Stimulated activated CD8-positive, alpha-beta memory T cell treated with anti-CD3 and anti-CD28 coated beads, Interleukin-7, amount 100 ng/mL, for 24 hours (primary cell): ENCODE measurements at regions not wholly inside any gene's neighbourhood (a gene's known extent, or its start where the extent isn't known, plus 50 kb on each side); places are given as distances from the start of the nearest gene placed in this dataset.

Experiments
- DNase-seq: peaks from one replicate; pipeline ENCODE4 v3.0.0-alpha.2; 2020; ENCODE audit warnings: low read depth

DNA sequence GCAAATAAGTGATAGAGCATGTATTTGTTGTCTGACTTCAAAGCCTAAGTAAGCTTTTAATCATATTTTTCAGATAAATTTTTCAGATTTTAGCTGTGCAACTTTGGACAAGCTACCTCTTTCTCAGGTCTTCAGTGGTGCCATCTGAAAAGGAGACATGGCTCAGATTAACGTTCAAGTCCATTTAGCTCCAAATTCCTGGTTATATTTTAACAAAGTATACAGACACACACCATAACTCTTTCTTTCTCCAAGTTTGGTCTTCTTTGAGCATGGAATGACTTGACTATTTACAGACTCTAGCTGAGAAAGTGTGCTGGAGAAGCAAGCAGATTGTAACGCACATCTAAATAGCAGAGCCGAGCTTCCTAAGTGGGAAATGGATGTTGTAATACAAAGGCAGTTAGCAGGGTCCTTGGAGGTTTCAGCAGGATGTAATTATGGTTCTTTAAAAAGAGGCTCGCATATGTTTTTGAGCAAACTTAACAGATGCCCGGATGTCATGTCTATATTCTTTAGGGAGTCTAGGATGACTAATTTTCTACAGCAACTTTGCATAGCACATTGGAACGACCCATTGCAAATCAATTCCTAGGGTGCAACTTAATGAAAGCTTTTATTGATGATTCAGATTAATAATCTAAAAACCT lies 128.1 kb upstream of the E2F8 start:
- no peak for DNase-seq

DNA sequence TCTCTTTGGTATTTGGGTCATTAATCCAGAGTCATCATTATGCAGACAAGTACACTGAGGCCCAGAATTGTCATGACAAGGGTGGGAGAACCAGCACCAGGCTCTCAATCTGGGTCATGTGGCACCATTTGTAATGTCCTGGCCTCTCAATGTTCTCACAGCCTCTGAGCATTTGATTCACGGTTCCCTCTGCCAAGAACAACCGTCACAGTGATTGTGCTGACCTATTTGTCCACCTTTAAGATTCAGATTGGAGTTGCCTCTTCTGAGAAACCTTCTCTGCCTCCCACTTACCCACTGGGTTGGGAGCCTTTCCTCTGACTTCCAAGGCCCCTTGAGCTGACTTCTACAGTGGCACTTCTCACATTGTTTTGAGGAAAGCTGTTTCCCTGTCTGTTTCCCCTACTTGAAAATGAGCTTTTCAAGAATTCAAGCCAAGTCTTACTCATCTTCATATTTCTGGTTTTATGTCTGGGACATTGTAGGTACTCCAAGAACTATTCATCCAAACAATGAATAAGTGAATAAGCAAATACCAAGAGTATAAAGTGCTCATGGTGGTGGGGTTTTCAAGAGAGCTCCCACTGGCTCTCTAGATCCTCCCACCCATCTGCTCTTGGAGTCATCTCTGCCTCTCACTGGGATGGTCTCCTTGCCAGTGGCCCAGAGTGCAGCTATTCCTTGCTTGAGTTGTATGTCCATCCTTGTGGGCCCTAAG lies 126.4 kb upstream of the E2F8 start:
- DNase-seq, result no peak

DNA sequence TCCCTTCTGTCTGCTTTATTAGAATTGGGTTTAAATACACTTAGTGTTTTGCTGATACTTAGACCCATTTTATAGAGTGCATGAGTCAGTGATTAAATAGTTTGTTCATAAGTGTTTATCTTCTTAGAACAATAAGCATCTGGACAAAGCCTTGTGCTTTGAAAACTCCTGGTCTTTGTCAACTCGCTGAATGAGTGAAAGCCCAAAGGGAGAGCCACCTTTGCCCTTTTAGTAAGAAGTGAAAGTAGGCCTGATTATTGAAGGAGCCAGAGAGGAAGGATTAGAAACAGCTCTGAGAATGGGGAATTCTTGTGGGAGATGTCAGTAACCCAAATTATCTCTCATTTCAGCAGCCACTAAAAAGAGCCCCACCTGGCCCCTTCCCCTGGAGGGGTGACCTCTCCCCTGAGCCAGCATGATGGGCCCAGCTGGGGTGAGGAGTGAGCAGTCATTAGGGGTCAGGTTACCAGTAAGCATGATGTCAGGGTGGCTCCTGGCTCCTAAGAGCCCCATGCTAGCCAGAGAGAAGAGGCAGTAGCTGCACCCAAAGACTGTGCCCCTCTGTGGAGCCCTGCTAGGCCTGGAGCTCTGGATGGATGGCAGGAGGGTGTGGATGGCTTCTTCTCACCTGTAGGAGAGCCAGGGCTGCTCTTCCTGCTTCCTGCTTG lies 125.1 kb upstream of the E2F8 start:
- DNase-seq, result no peak

GRCh38 chr11:19359221-19360000 lies 118.7 kb upstream of the E2F8 start:
- DNase-seq, result no peak

DNA sequence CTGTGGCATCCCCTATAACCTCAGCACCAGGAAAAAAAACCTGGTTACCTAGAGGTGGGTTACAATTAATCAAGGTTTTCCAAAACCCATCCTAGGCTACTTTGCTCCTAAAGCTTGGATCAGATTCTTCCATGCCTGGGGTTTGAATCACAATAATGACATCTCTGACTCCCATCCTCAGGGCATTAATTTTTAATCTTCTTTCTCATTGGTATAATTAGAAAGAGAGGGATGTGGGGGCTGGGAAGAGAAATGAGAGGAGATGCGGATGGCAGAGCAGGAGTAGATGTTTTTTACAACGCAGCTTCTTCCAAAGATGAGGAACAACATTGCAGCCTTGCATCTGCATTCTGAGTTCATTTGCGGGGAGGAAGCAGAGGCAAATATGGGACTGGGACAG lies 117.2 kb upstream of the E2F8 start:
- DNase-seq, result no peak

GRCh38 chr11:19355601-19356000 lies 114.9 kb upstream of the E2F8 start:
- no peak for DNase-seq

DNA sequence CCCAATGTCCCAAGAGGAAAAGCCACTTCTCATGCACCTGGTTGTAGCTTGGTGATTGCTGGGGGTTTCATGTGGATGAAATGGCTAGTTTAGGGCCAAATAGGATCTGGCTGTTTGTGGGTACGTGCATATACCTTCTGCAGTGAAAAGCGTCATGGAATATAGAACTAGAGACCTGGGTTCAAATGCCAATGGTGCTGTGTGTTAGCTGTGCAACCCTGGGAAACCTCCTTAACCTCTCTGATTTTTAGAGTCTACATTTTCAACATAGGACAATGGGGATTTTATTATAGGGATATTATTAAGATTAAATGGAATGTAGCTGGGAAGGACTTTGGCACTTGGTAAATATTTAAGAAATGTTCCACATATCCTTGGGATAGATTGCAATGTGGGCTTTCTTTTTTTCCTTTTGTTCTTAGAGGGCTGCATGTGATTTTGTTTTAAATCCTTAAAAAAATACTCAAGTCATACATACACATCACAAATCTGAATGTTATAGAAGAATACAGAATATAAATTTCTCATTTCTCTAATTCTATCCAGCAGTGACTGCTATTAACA lies 112.6 kb upstream of the E2F8 start:
- no peak for DNase-seq

DNA sequence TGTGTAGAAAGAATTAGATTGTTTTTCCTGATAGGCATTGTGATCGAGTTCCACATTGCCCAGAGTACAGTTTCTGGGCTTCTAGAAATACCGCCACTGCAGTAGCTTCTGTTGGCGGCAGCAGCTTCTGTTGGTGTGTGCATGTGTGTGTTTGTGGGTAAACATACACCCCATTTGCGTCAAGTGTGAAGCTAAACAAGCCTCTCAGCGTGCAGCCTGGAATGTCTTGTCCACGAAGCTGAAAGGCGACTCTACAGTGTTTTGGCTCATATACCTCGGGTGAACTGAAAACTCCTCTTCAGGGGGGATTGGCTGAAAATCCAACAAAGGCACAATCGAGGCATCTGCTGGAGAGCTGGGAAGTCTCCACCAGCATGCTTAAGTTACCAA lies 112.0 kb upstream of the E2F8 start:
- DNase-seq, result no peak

- DNase-seq, result no peak
Measured at GRCh38 chr11:19352072-19352770, 111.5 kb upstream of the E2F8 start.

- DNase-seq, result no peak
Measured at GRCh38 chr11:19351426-19351825, 110.7 kb upstream of the E2F8 start.

DNA sequence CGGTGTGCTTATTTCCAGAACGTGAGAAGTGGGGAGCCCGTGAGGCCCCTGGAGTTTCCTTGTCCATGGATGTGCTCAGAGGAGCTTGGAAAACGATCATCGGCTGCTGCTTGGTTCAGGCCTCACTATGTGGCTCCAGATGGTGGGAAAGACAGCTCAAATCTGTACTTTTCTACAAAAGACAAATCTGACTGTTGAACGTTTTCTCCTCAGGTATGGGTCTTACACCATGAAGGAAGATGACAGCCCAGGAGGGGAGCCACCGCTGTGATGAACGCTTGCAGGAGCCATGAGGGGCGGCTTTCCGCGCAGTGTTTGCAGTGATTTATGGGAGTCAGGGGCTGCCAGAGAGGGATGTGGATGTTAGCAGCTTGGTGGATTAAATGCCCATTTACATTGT lies 109.4 kb upstream of the E2F8 start:
- DNase-seq, result no peak

- DNase-seq, result no peak
Measured at GRCh38 chr11:19349340-19350025, 108.7 kb upstream of the E2F8 start.

- no peak for DNase-seq
Measured at GRCh38 chr11:19347911-19348310, 107.2 kb upstream of the E2F8 start.

GRCh38 chr11:19345848-19346681 lies 105.3 kb upstream of the E2F8 start:
- DNase-seq, result no peak

GRCh38 chr11:19345519-19345847 lies 104.7 kb upstream of the E2F8 start:
- no peak for DNase-seq

DNA sequence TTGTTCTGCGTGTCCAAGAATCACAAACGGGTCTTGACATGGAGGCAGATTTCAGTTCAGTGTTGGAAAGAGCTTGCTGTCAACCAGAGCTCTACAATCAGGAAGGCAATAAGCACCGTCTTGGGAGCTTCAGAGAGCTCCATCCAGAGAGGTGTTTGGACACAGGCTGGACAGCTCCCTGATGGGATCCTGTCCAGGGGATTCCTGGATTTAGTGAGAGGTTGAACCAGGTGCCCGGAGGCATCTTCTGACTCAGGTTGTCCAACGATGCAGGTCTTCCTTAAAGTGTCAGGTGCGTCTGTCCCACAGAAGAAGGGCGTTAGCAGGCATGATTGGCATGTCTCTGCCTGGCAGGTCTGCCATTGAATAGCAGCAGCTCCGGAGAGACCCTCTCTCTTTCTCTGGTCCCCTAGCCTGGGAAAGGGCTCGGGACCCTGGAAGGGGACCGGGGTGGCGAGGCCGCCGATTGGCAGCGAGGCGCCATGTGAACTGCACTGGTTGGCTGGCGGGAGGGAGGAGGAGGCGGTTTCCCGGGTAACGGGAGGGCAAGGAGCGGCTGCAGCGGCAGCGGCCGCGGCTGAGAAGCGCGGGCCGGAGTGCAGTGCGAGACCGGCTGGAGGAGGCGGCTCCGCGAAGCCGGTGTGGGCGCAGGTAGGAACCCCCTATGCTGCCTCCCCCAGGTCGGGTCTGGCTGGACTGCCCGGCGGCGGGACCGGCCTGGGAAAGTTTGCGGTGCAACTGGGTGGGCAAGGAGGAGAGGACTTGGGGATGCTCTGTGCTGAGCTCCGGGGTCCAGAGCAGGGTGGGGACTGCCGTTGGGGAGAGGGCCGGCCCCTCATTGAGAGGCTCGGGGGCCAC lies 104.1 kb upstream of the E2F8 start:
- no peak for DNase-seq

- DNase-seq, result no peak
Measured at GRCh38 chr11:19342036-19342435, 101.3 kb upstream of the E2F8 start.

- DNase-seq, result no peak
Measured at GRCh38 chr11:19338375-19338774, 97.6 kb upstream of the E2F8 start.

GRCh38 chr11:19337779-19338178 lies 97.0 kb upstream of the E2F8 start:
- no peak for DNase-seq
